ENCODE measurements at regions not wholly inside any gene's neighbourhood (a gene's known extent, or its start where the extent isn't known, plus 50 kb on each side); places are given as distances from the start of the nearest gene placed in this dataset.

DNA sequence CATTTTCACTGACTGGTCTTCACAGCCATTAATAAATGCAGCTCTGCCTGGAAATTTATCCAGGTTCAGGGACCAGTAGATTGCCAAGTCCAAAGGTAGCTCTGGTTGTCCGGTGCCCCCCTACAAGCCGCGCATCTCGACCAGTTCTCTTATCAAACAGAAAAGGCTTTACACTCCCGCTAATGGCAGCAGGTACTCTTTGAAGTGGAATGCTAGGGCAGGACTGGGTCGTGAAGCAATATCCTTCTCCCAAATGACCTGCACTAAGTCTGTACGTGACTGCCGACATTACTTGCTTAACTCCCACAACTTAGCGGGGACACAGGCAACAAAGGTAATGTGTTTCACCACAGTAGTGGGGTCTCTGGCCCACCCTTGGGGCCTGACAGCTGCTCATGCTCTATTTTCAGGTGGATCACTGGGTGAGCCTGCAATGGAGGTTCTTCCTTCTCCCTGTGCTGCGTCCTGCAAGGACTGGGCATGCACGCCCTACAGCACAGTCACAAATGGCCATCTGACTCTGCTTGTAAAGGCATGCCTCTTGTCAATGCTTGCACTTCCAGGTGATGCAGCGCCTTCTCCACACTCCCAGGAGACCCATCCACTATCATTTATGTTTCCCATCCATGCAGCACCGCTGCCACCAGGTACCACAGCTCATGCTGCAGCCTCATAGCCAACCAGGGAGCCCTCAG lies 96.1 kb upstream of the CTSC start:
- no peak for TF ChIP-seq EZH2phosphoT487 (IDR thresholded peaks at IDR 0.05; ENCODE audit: borderline replicate concordance)
- TF ChIP-seq, protein P1, sequence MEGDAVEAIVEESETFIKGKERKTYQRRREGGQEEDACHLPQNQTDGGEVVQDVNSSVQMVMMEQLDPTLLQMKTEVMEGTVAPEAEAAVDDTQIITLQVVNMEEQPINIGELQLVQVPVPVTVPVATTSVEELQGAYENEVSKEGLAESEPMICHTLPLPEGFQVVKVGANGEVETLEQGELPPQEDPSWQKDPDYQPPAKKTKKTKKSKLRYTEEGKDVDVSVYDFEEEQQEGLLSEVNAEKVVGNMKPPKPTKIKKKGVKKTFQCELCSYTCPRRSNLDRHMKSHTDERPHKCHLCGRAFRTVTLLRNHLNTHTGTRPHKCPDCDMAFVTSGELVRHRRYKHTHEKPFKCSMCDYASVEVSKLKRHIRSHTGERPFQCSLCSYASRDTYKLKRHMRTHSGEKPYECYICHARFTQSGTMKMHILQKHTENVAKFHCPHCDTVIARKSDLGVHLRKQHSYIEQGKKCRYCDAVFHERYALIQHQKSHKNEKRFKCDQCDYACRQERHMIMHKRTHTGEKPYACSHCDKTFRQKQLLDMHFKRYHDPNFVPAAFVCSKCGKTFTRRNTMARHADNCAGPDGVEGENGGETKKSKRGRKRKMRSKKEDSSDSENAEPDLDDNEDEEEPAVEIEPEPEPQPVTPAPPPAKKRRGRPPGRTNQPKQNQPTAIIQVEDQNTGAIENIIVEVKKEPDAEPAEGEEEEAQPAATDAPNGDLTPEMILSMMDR (conservative IDR thresholded peaks at IDR 0.05; ENCODE audit: low read length), result no peak
- H3K36me3 ChIP-seq (ENCODE audit: insufficient read depth, low read length), result no peaks in the 10 kb centered on the region
- no peak overlapping the region for H3K4me3 ChIP-seq (ENCODE audit: low read length, poor library complexity, severe bottlenecking)
- H3F3A ChIP-seq (ENCODE audit: low read depth), result 0 out of 2 replicates have a peak, but pooled peaks cover 2% of the 10 kb centered on the region
- no peaks in the 10 kb centered on the region for H3K27me3 ChIP-seq (ENCODE audit: insufficient read depth, low read length, poor library complexity, severe bottlenecking)
- no peaks in the 10 kb centered on the region for H4K20me1 ChIP-seq (ENCODE audit: insufficient read depth, low read length, poor library complexity, severe bottlenecking)
- H3K9ac ChIP-seq (ENCODE audit: low read depth, low read length, poor library complexity, severe bottlenecking), result no peak overlapping the region
- H3K4me1 ChIP-seq (ENCODE audit: insufficient read depth, low read length, poor library complexity, severe bottlenecking), result peaks cover 6% of the 10 kb centered on the region
- H3K9me2 ChIP-seq (replicated peaks; ENCODE audit: low read depth, low read length), result no peaks in the 10 kb centered on the region
- no peak overlapping the region for H2AFZ ChIP-seq (ENCODE audit: low read length)
- no peaks in the 10 kb centered on the region for H3K79me2 ChIP-seq (ENCODE audit: insufficient read depth, low read length)
- no peaks in the 10 kb centered on the region for H3K9me3 ChIP-seq (ENCODE audit: insufficient read depth, low read depth, low read length)
- no peak overlapping the region for H3K4me2 ChIP-seq (ENCODE audit: low read depth, low read length, poor library complexity, severe bottlenecking)

- no peaks in the 10 kb centered on the region for H4K20me1 ChIP-seq (ENCODE audit: insufficient read depth, low read length, poor library complexity, severe bottlenecking)
- peaks cover 9% of the 10 kb centered on the region for H3K4me1 ChIP-seq (ENCODE audit: insufficient read depth, low read length, poor library complexity, severe bottlenecking)
- TF ChIP-seq, protein P1 (conservative IDR thresholded peaks at IDR 0.05; ENCODE audit: low read length), result no peak
- no peak for TF ChIP-seq EZH2phosphoT487 (IDR thresholded peaks at IDR 0.05; ENCODE audit: borderline replicate concordance)
- H2AFZ ChIP-seq (ENCODE audit: low read length), result no peak overlapping the region
- H3F3A ChIP-seq (ENCODE audit: low read depth), result 0 out of 2 replicates have a peak, but pooled peaks cover 6% of the 10 kb centered on the region
- no peaks in the 10 kb centered on the region for H3K9me2 ChIP-seq (replicated peaks; ENCODE audit: low read depth, low read length)
- H3K36me3 ChIP-seq (ENCODE audit: insufficient read depth, low read length), result no peaks in the 10 kb centered on the region
- no peak overlapping the region for H3K4me3 ChIP-seq (ENCODE audit: low read length, poor library complexity, severe bottlenecking)
- no peaks in the 10 kb centered on the region for H3K27me3 ChIP-seq (ENCODE audit: insufficient read depth, low read length, poor library complexity, severe bottlenecking)
- no peaks in the 10 kb centered on the region for H3K79me2 ChIP-seq (ENCODE audit: insufficient read depth, low read length)
- H3K4me2 ChIP-seq (ENCODE audit: low read depth, low read length, poor library complexity, severe bottlenecking), result no peak overlapping the region
- no peaks in the 10 kb centered on the region for H3K9me3 ChIP-seq (ENCODE audit: insufficient read depth, low read depth, low read length)
- no peak overlapping the region for H3K9ac ChIP-seq (ENCODE audit: low read depth, low read length, poor library complexity, severe bottlenecking)
Measured at GRCh38 chr11:88431675-88432341, 94.3 kb upstream of the CTSC start.

GRCh38 chr11:88428959-88429358 lies 91.4 kb upstream of the CTSC start:
- Histone ChIP-seq H3K27me3 (ENCODE audit: insufficient read depth, low read length, poor library complexity, severe bottlenecking) (no peaks in the 10 kb centered on the region), H3F3A (ENCODE audit: low read depth) (0 out of 2 replicates have a peak, but pooled peaks cover 6% of the 10 kb centered on the region), H3K9me2 (replicated peaks; ENCODE audit: low read depth, low read length) (no peaks in the 10 kb centered on the region), H3K4me3 (ENCODE audit: low read length, poor library complexity, severe bottlenecking) (no peak overlapping the region), H3K79me2 (ENCODE audit: insufficient read depth, low read length) (no peaks in the 10 kb centered on the region), H3K4me1 (ENCODE audit: insufficient read depth, low read length, poor library complexity, severe bottlenecking) (peaks cover 21% of the 10 kb centered on the region), H2AFZ (ENCODE audit: low read length) (no peak overlapping the region), H3K4me2 (ENCODE audit: low read depth, low read length, poor library complexity, severe bottlenecking) (peak overlapping the region; percentile 3), H4K20me1 (ENCODE audit: insufficient read depth, low read length, poor library complexity, severe bottlenecking) (no peaks in the 10 kb centered on the region), H3K9me3 (ENCODE audit: insufficient read depth, low read depth, low read length) (no peaks in the 10 kb centered on the region), H3K36me3 (ENCODE audit: insufficient read depth, low read length) (no peaks in the 10 kb centered on the region), H3K9ac (ENCODE audit: low read depth, low read length, poor library complexity, severe bottlenecking) (no peak overlapping the region)
- TF ChIP-seq EZH2phosphoT487 (IDR thresholded peaks at IDR 0.05; ENCODE audit: borderline replicate concordance), result no peak
- TF ChIP-seq, protein P1 (conservative IDR thresholded peaks at IDR 0.05; ENCODE audit: low read length), result no peak

All from Loucy (cell line).